ENCODE measurements at regions not wholly inside any gene's neighbourhood (a gene's known extent, or its start where the extent isn't known, plus 50 kb on each side); places are given as distances from the start of the nearest gene placed in this dataset.
A peak's percentile ranks its signal among the peaks of the same experiment; 100 is the strongest.
"Not testable (repeated sequence)": the region's sequence is repeated elsewhere in the genome, so short reads cannot be mapped to it uniquely, and the experiment has no call there.

GRCh38 chr5:133863857-133864585 is 104.4 kb downstream of the C5orf15 start:
- DNase-seq (ENCODE audit: low spot score): no peak
- intact Hi-C loops (cut with DNase I): loop anchor here (10.0 kb wide), 1 partner anchor 749 kb away; no protein-coding TSS in a partner anchor

GRCh38 chr5:133861161-133861737 is 107.2 kb downstream of the C5orf15 start:
- DNase-seq (ENCODE audit: low spot score): no peak
- intact Hi-C loops (cut with DNase I): loop anchor here (10.0 kb wide), 1 partner anchor 746 kb away; no protein-coding TSS in a partner anchor

- intact Hi-C loops (cut with DNase I): no loop called here
- peak; percentile 67 for DNase-seq (ENCODE audit: low spot score)
These were observed 109.4 kb downstream of the C5orf15 start for GRCh38 chr5:133859073-133859472.

GRCh38 chr5:133857595-133858313 is 110.7 kb downstream of the C5orf15 start:
- intact Hi-C loops (cut with DNase I): not testable (repeated sequence)
- DNase-seq (ENCODE audit: low spot score): peak; percentile 9

- intact Hi-C loops (cut with DNase I): no loop called here
- peak; percentile 39 for DNase-seq (ENCODE audit: low spot score)
These were observed 113.9 kb downstream of the C5orf15 start for GRCh38 chr5:133854554-133854953.

GRCh38 chr5:133853646-133854365 is 114.6 kb downstream of the C5orf15 start:
- intact Hi-C loops (cut with DNase I): no loop called here
- peak; percentile 15 for DNase-seq (ENCODE audit: low spot score)

GRCh38 chr5:133851521-133851920 is 116.9 kb downstream of the C5orf15 start:
- DNase-seq (ENCODE audit: low spot score): no peak
- intact Hi-C loops (cut with DNase I): no loop called here

- intact Hi-C loops (cut with DNase I): no loop called here
- peak; percentile 43 for DNase-seq (ENCODE audit: low spot score)
These were observed 117.6 kb downstream of the C5orf15 start for GRCh38 chr5:133850811-133851210.

GRCh38 chr5:133849116-133849515 is 119.3 kb downstream of the C5orf15 start:
- intact Hi-C loops (cut with DNase I): no loop called here
- DNase-seq (ENCODE audit: low spot score): peak; percentile 66

GRCh38 chr5:133848341-133848811 is 120.0 kb downstream of the C5orf15 start:
- intact Hi-C loops (cut with DNase I): no loop called here
- DNase-seq (ENCODE audit: low spot score): peak; percentile 53

- intact Hi-C loops (cut with DNase I): no loop called here
- DNase-seq (ENCODE audit: low spot score): peak; percentile 20
These were observed 120.5 kb downstream of the C5orf15 start for GRCh38 chr5:133847886-133848285.

GRCh38 chr5:133847301-133847700 is 121.1 kb downstream of the C5orf15 start:
- DNase-seq (ENCODE audit: low spot score): peak; percentile 33
- intact Hi-C loops (cut with DNase I): no loop called here

GRCh38 chr5:133846478-133847226 is 121.8 kb downstream of the C5orf15 start:
- DNase-seq (ENCODE audit: low spot score): peak; percentile 33
- intact Hi-C loops (cut with DNase I): no loop called here

- intact Hi-C loops (cut with DNase I): no loop called here
- peak; percentile 39 for DNase-seq (ENCODE audit: low spot score)
These were observed 123.2 kb downstream of the C5orf15 start for GRCh38 chr5:133845271-133845670.

- DNase-seq (ENCODE audit: low spot score): peak; percentile 19
- intact Hi-C loops (cut with DNase I): no loop called here
These were observed 123.6 kb downstream of the C5orf15 start for GRCh38 chr5:133844836-133845235.

GRCh38 chr5:133843911-133844310 is 124.5 kb downstream of the C5orf15 start:
- peak; percentile 44 for DNase-seq (ENCODE audit: low spot score)
- intact Hi-C loops (cut with DNase I): no loop called here

GRCh38 chr5:133842846-133843611 is 125.4 kb downstream of the C5orf15 start:
- intact Hi-C loops (cut with DNase I): no loop called here
- DNase-seq (ENCODE audit: low spot score): peak; percentile 67

All from cardiac septum (tissue), 1 donor.